HG03175 (cell line): ENCODE measurements at regions not wholly inside any gene's neighbourhood (a gene's known extent, or its start where the extent isn't known, plus 50 kb on each side); places are given as distances from the start of the nearest gene placed in this dataset.
"Not testable (repeated sequence)": the region's sequence is repeated elsewhere in the genome, so short reads cannot be mapped to it uniquely, and the experiment has no call there.

Source experiments
- ATAC-seq: cut with Tn5 transposase; IDR thresholded peaks from one replicate; pipeline ENCODE4 v1.9.1; 2021; ENCODE audit warnings: mild to moderate bottlenecking, moderate library complexity; ENCODE audit not compliant: unreplicated experiment

GRCh38 chrX:110511238-110511637 lies 152.6 kb downstream of the RTL9 start:
- ATAC-seq: no peak

- ATAC-seq: no peak
These were observed 153.7 kb downstream of the RTL9 start for GRCh38 chrX:110512341-110512740.

GRCh38 chrX:110514509-110514908 lies 155.9 kb downstream of the RTL9 start:
- ATAC-seq: no peak

GRCh38 chrX:110519501-110519900 lies 160.9 kb downstream of the RTL9 start:
- no peak for ATAC-seq

GRCh38 chrX:110519906-110520452 lies 161.3 kb downstream of the RTL9 start:
- no peak for ATAC-seq

- not testable (repeated sequence) for ATAC-seq
These were observed 162.0 kb downstream of the RTL9 start for GRCh38 chrX:110520652-110521051.

- ATAC-seq: no peak
These were observed 173.4 kb downstream of the RTL9 start for GRCh38 chrX:110531873-110532580.

- no peak for ATAC-seq
These were observed 173.9 kb downstream of the RTL9 start for GRCh38 chrX:110532581-110532931.

- no peak for ATAC-seq
These were observed 178.2 kb downstream of the RTL9 start for GRCh38 chrX:110536816-110537215.

GRCh38 chrX:110541266-110541665 lies 182.6 kb downstream of the RTL9 start:
- ATAC-seq: no peak

GRCh38 chrX:110550854-110551253 lies 192.2 kb downstream of the RTL9 start:
- ATAC-seq: not testable (repeated sequence)

GRCh38 chrX:110557864-110558263 lies 199.2 kb downstream of the RTL9 start:
- ATAC-seq: no peak

GRCh38 chrX:110558406-110558805 lies 199.8 kb downstream of the RTL9 start:
- ATAC-seq: no peak

- ATAC-seq: no peak
These were observed 202.4 kb downstream of the RTL9 start for GRCh38 chrX:110561034-110561433.

- no peak for ATAC-seq
These were observed 204.6 kb downstream of the RTL9 start for GRCh38 chrX:110563282-110563681.

- no peak for ATAC-seq
These were observed 209.8 kb downstream of the RTL9 start for GRCh38 chrX:110568441-110568840.

GRCh38 chrX:110569506-110569905 lies 210.9 kb downstream of the RTL9 start:
- ATAC-seq: no peak

- no peak for ATAC-seq
These were observed 217.3 kb downstream of the CHRDL1 start for GRCh38 chrX:110578270-110578669.

- ATAC-seq: no peak
These were observed 211.5 kb downstream of the CHRDL1 start for GRCh38 chrX:110584083-110584482.

GRCh38 chrX:110588164-110588563 lies 207.5 kb downstream of the CHRDL1 start:
- ATAC-seq: no peak

- ATAC-seq: no peak
These were observed 206.8 kb downstream of the CHRDL1 start for GRCh38 chrX:110588853-110589252.

- ATAC-seq: no peak
These were observed 194.8 kb downstream of the CHRDL1 start for GRCh38 chrX:110600745-110601310.

GRCh38 chrX:110614596-110614995 lies 181.0 kb downstream of the CHRDL1 start:
- no peak for ATAC-seq
